ENCODE measurements at regions not wholly inside any gene's neighbourhood (a gene's known extent, or its start where the extent isn't known, plus 50 kb on each side); places are given as distances from the start of the nearest gene placed in this dataset.

DNA sequence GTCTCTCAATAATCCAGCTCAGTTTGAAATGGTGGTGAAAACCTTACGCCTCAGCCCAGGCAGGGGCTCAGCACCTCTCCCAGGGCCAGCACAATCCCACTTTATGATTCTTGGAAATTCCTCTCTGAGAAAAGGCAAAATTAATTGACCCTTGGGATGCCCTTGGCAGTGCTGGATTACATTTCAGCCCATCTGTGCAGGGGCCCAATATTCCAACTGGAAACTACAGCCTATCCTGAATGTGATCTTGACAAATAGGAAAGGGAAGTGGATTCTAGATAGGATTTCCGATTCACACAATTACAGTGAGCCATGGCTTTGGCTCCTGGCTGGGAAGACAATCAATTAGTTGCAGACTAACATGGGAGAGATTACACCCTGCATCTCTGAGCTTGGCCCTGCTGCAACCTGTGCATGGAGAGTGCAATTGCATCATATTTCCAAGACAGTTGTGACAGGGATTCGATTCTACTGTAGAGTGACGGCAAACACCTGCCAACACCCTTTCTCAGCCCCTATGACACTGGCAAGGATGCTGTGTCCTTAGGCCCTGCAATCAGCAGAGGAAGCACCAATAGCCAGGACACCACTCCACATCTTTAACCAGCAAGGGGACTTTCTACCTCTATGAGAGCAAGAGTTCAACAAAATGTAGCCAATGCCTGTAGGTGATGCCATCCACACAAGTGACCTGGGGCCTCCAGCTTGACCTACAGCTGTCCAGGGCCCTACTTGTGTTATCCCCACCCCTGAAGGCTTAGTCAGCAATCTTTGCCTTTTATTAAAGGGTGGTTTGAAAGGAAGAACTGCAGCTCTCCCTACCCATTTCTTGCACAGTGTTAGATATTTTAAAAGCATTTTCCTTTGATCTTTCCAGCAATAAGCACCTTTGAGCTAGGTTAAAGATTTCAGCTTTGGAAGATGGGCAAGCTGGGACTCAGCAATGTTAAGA is 187.2 kb upstream of the HS6ST1 start:
- Histone ChIP-seq H3K4me1 (peaks cover 4% of the 10 kb centered on the region), H3K4me2 (no peak overlapping the region), H3K9me3 (ENCODE audit: low read depth) (no peaks in the 10 kb centered on the region), H3K36me3 (no peaks in the 10 kb centered on the region), H3F3A (ENCODE audit: low read depth) (no peaks in the 10 kb centered on the region), H3K9ac (no peak overlapping the region), H3K27ac (no peak overlapping the region), H3K4me3 (no peak overlapping the region), H3K79me2 (ENCODE audit: low read depth) (no peaks in the 10 kb centered on the region), H3K27me3 (no peaks in the 10 kb centered on the region), H4K20me1 (ENCODE audit: low read depth) (no peaks in the 10 kb centered on the region), H2AFZ (replicated peaks) (no peak overlapping the region)
- H3K27me3 Mint-ChIP-seq (ENCODE audit: insufficient read depth, low read depth): peaks cover 3% of the 10 kb centered on the region
- no peak overlapping the region for H3K4me3 Mint-ChIP-seq
- no peak for TF ChIP-seq EZH2 (IDR thresholded peaks at IDR 0.05)
- TF ChIP-seq, protein P1, sequence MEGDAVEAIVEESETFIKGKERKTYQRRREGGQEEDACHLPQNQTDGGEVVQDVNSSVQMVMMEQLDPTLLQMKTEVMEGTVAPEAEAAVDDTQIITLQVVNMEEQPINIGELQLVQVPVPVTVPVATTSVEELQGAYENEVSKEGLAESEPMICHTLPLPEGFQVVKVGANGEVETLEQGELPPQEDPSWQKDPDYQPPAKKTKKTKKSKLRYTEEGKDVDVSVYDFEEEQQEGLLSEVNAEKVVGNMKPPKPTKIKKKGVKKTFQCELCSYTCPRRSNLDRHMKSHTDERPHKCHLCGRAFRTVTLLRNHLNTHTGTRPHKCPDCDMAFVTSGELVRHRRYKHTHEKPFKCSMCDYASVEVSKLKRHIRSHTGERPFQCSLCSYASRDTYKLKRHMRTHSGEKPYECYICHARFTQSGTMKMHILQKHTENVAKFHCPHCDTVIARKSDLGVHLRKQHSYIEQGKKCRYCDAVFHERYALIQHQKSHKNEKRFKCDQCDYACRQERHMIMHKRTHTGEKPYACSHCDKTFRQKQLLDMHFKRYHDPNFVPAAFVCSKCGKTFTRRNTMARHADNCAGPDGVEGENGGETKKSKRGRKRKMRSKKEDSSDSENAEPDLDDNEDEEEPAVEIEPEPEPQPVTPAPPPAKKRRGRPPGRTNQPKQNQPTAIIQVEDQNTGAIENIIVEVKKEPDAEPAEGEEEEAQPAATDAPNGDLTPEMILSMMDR (IDR thresholded peaks at IDR 0.05): no peak
- TF ChIP-seq EZH2phosphoT487 (IDR thresholded peaks at IDR 0.05): no peak
- H3K9me3 Mint-ChIP-seq: peaks cover 6% of the 10 kb centered on the region
- no peak overlapping the region for H3K27ac Mint-ChIP-seq
- H3K36me3 Mint-ChIP-seq: no peaks in the 10 kb centered on the region
- peaks cover 15% of the 10 kb centered on the region for H3K4me1 Mint-ChIP-seq
- no peak for DNase-seq (ENCODE audit: low spot score)

GRCh38 chr2:128506534-128506933 is 187.9 kb upstream of the HS6ST1 start:
- H4K20me1 ChIP-seq (ENCODE audit: low read depth): no peaks in the 10 kb centered on the region
- peaks cover 6% of the 10 kb centered on the region for H3K9me3 Mint-ChIP-seq
- H3K27me3 Mint-ChIP-seq (ENCODE audit: insufficient read depth, low read depth): peaks cover 3% of the 10 kb centered on the region
- no peak for DNase-seq (ENCODE audit: low spot score)
- H3K27ac Mint-ChIP-seq: no peak overlapping the region
- H3K27ac ChIP-seq: no peak overlapping the region
- no peaks in the 10 kb centered on the region for H3K9me3 ChIP-seq (ENCODE audit: low read depth)
- no peaks in the 10 kb centered on the region for H3K36me3 ChIP-seq
- H3K36me3 Mint-ChIP-seq: no peaks in the 10 kb centered on the region
- no peak overlapping the region for H3K4me2 ChIP-seq
- no peaks in the 10 kb centered on the region for H3F3A ChIP-seq (ENCODE audit: low read depth)
- H3K27me3 ChIP-seq: no peaks in the 10 kb centered on the region
- TF ChIP-seq, protein P1 (IDR thresholded peaks at IDR 0.05): no peak
- TF ChIP-seq EZH2phosphoT487 (IDR thresholded peaks at IDR 0.05) (no peak), EZH2 (IDR thresholded peaks at IDR 0.05) (no peak)
- H3K4me3 Mint-ChIP-seq: no peak overlapping the region
- H3K79me2 ChIP-seq (ENCODE audit: low read depth): no peaks in the 10 kb centered on the region
- peaks cover 4% of the 10 kb centered on the region for H3K4me1 ChIP-seq
- no peak overlapping the region for H3K9ac ChIP-seq
- H3K4me3 ChIP-seq: no peak overlapping the region
- H2AFZ ChIP-seq (replicated peaks): no peak overlapping the region
- peaks cover 15% of the 10 kb centered on the region for H3K4me1 Mint-ChIP-seq

- Histone ChIP-seq H3K27ac (no peak overlapping the region), H2AFZ (replicated peaks) (no peak overlapping the region), H3K36me3 (no peaks in the 10 kb centered on the region), H3K4me2 (no peak overlapping the region), H3K4me3 (no peak overlapping the region), H3K79me2 (ENCODE audit: low read depth) (no peaks in the 10 kb centered on the region), H3F3A (ENCODE audit: low read depth) (no peaks in the 10 kb centered on the region), H3K27me3 (no peaks in the 10 kb centered on the region), H3K9me3 (ENCODE audit: low read depth) (no peaks in the 10 kb centered on the region), H4K20me1 (ENCODE audit: low read depth) (no peaks in the 10 kb centered on the region), H3K4me1 (no peaks in the 10 kb centered on the region), H3K9ac (no peak overlapping the region)
- TF ChIP-seq EZH2 (IDR thresholded peaks at IDR 0.05): no peak
- TF ChIP-seq EZH2phosphoT487 (IDR thresholded peaks at IDR 0.05): no peak
- TF ChIP-seq, protein P1 (IDR thresholded peaks at IDR 0.05): no peak
- peaks cover 8% of the 10 kb centered on the region for H3K9me3 Mint-ChIP-seq
- H3K4me1 Mint-ChIP-seq: no peaks in the 10 kb centered on the region
- H3K27ac Mint-ChIP-seq: no peak overlapping the region
- no peak for DNase-seq (ENCODE audit: low spot score)
- no peaks in the 10 kb centered on the region for H3K36me3 Mint-ChIP-seq
- no peaks in the 10 kb centered on the region for H3K27me3 Mint-ChIP-seq (ENCODE audit: insufficient read depth, low read depth)
- H3K4me3 Mint-ChIP-seq: no peak overlapping the region
Observed at GRCh38 chr2:128510701-128511397, 192.2 kb upstream of the HS6ST1 start.

Data from neural progenitor cell (in vitro differentiated cells).